Stimulated activated CD4-positive, alpha-beta T cell treated with anti-CD3 and anti-CD28 coated beads, Interleukin-12 subunit alpha, Interleukin-12 subunit beta, amount 100 ng/mL, for 48 hours (primary cell): ENCODE measurements at regions not wholly inside any gene's neighbourhood (a gene's known extent, or its start where the extent isn't known, plus 50 kb on each side); places are given as distances from the start of the nearest gene placed in this dataset.

ENCODE experiments used
- DNase-seq, 3 donors: peaks; one replicate each; pipeline ENCODE4 v3.0.0-alpha.2; 2020; ENCODE audit warnings: low read depth in 2 of 3, low spot score in 1 of 3

DNA sequence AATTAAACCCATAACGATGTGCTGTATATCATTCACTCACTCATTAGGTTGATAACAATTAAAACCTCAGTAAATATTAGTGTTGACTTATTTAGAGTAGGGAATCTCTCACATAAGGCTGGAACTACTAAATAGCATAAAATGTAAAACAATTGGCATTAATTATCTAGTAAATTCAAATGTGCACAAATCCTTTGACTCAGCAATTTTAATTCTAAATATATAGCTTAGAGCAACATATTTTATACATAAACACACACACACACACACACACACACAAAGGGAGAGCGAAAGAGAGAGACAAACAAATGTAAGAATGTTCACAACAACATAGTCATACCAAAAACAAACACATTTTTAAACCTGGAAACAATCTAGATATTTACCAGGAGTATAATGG, 443.1 kb upstream of the KCNH7 start:
- no peak for DNase-seq

DNA sequence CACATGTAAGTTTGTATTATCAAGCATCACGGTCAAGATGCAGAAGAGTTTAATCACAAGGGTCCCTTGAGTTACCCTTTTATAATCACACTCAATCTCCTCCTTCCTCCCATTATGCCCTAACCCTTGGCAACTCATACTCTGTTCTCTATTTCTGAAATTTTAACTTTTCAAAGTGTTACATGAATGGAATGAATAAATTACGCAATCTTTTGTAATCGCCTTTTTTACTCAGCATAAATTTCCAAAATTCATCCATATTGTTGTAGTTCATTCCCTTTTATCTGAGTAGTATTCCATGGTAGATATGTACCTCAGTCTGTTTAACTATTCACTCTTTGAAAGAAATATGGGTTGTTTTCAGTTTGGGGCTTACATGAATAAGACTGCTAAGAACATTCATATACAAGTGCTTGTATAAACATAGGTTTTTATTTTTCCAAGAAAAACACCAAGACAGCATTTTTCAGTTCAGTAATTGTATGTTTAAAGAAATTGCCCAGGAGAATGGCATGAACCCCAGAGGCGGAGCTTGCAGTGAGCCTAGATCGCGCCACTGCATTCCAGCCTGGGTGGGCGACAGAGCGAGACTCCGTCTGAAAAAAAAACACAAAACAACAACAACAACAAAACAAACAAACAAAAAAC, 430.9 kb upstream of the KCNH7 start:
- no peak for DNase-seq

DNA sequence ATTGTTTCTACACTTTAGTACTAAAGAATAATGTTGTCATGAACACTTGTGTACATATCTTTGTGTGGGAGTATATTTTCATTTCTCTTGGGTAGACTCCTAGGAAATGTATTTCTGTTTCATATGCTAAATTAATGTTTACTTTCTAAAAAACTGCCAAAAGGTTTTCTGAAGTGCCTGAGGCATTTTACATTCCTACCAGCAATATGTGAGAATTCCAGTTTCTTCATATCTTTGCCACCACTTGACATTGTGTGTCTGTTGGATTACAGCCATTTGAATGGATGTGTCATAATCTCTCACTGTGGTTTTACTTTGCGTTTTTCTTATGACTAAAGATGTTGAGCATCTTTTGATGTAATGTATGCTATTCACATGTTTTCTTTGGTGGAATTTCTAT, 428.2 kb upstream of the KCNH7 start:
- DNase-seq: no peak

DNA sequence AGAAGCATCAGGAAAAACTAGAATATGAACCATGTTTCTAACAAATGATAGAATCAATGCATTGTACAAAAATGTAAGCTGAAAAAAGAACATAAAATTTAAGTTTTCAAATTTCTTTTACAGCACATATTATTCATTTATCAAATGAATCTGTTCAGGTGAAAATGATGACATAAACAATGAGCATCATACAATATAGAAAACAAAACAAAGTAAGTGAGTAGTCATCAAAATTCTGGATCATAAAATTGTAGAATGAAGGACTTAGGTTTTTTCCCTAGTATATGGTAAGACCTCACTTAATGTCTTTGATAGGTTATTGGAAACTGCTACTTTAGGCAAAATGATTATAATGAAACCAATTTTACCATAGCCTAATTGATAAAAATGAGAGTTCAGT, 427.0 kb upstream of the KCNH7 start:
- DNase-seq: no peak

DNA sequence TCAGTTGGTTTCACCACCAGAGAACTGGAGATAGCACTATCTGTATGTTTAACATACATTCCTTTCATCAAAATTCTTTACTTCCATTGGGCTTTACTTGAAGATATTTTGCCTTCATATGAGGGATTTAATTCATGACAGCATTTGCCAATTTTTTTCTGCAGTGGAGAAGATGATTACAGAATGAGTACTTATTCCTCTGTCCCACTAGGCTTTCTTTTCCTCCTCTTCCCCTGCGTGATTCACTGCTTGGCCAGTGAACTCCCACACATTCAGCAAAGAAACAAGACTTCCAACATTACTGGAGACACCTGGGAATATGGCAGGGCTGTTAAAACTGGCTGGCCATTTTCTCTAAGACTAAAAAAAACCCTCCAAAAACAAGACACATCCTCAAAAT, 425.8 kb upstream of the KCNH7 start:
- no peak for DNase-seq

DNA sequence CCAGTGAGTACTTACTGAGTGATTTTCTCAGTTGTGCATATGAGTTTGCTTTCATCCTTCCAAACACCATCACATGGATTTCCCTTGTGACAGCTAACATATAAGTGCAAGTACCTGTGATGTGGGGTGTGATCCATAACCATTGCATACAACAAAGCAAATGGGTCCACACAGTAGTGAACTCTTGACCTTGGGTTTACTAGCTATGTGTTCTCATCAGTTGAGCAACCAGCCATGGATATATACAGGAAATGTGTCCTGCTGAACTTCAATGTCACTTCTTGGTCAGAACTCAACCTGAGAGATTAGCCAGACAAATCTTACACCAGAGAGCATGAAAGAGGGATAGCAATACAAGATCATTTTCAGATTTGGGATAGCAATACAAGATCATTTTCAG, 420.9 kb upstream of the KCNH7 start:
- no peak for DNase-seq

DNA sequence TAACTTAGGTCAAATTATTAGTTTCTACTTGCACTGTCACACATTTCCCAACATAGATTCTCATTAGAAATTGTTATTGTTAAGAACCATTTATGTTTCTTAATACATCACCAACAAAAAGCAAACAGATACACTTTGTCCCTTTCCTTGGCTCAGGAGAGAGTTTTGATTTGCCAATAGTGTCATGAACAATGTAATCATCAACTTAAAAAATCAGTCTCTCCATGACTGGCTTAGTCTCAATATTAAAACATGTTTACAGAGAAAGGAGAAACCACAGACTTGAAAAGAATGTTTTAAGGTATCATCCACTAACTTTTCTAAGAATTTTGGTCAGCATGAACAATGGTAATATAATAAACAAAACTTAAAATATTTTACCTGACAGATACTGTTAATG, 416.5 kb upstream of the KCNH7 start:
- DNase-seq: no peak

DNA sequence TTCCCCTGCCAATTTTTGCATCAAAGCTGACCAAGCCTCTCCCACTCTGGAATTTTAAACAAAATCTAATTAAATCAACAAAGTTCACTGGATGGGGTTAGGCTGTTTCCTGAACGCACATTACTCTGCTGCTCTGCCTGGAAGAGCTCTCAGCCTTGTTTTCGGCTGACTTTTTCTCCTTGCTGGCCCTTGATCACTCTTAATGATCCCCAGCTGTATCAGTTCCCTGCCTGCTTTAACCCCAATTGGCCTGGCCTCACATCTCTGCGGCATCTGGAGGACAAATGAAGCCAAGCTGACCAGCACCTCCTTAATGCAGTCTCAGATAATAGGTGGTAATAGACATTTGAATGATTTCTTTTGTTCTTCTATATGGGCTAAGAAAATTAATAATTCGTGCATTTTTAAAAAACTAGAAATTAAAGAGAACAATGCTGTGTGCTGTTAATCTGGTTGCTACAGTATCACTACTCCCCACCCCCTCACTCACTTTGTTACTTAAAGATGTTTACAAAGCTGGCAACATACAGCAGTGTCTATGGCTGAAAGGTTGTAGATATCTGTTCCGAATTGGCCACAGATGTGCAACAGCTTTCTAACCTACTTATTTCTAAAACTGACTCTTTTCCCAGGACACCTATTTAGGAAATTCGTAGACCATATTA, 415.2 kb upstream of the KCNH7 start:
- no peak for DNase-seq

DNA sequence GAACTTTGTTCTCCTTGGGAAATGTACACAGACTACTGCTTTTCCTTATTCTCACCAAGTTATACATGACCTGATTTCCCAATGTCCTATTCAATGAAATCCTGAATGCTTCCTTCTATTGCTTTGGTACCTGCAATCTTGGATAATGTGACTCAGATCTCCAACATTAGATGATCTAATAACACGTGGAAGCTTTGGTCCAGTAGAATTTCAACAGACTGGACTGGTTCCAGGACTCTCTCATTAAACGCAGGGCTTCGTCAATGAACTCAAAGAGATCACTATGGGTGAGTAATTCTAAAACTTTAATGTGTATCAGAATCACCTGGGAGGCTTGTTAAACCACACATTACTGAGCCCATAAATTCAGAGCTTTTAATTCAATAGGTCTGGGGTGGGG, 413.6 kb upstream of the KCNH7 start:
- no peak for DNase-seq

DNA sequence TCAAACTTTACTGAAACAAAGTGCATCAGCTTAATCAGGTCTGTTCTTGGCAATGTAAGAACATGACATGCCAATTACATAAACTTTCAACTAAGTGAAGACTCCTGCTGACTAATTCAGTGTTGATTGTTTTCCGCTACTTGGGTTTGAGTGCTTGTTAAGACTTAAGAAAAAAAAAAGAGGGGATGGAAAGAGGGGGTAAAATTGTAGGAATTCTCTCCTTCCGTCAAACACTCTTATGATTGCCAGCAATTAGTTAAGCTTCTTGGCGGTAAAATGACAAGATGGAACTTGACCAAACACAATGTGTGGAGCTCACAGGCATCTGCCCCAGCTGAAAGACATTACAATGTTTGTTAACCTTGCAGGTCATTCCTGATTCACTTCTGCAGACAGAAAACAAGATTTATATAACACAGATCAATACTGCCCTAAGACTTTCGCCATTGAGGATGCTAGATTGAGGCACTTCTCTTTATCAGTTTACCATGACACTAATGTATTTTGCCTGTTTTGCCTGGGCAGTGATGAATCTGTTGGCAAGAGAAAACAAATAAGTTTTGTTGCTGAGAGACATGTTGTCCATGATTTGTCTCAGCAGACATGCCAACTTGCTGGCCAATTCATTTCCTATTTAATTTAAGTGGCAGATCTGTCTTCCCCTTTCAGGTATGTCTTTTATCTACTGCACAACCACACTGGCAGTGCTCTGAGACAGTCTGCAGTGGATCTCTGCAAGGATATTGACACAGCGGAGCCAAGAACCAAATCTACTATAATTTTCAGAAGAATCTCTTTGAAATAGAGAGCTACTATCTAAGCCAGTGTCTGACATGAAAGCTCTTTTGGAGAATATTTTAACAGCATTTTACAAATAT, 410.0 kb upstream of the KCNH7 start:
- no peak for DNase-seq

DNA sequence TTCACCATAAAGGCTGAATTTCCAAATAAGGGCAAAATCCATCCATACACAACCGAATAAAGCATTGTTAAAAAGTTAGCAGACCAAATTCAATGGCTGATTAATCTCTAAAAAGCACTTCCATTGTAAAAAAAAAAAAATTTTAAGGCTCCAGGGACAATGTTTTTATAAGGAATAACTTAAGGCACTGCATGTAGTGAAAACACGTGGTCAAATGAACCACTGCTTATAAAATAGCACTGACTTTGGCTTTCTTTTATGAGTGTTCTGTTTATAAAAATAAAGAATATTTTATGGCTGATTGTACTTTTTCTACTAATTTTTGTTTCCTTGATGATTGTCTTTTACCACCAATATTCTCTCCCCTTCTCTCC, 409.3 kb upstream of the KCNH7 start:
- no peak for DNase-seq

DNA sequence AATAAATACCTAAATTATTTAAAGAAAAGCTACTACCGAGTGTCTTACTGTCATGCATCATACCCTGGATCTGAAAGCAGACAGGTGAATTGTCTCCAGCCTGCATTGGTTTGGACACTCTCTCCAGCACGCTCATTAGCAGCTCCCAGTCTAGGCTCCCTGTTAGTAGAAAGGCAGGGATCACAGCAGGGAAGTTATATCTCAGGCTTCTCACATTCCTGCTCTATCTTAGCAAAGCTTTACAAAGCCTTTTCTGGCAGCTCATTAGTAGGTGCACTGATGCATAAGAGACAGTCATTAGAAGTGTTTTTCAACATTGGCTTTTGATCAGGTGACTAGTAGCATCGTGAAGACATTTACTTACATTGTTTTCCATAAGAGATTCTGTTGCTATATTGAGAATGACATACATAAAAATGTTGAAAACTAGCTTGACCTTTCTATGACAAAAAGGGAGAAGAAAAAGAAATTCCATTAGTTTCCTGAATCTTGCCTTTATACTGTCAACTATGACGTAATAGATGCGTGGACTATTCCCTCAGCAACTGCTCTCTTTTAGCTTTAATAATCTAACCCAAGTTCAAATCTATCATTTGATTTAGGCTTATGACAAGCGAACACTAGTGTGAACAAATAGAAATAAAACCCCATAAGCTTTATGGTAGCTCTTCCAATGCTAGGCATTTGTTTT, 408.7 kb upstream of the KCNH7 start:
- no peak for DNase-seq

DNA sequence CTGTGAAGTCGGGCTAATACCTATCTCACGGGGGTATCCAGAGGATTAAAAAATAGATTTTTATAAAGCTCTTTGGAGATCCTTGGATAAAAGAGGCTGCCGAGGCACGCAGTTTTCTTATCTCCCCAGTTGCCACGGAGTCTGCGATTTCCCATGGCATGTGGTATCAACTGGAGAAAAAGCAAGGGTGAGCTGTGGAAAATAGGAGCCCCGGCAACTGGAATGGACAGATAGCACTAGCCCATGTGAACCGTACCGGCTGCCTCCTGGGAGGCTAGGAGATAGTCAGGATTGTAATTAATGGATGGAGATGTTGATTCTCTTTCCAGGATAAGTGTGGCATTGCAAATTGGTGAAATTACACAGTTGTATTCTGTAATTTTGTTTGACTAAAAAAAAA, 407.6 kb upstream of the KCNH7 start:
- no peak for DNase-seq

DNA sequence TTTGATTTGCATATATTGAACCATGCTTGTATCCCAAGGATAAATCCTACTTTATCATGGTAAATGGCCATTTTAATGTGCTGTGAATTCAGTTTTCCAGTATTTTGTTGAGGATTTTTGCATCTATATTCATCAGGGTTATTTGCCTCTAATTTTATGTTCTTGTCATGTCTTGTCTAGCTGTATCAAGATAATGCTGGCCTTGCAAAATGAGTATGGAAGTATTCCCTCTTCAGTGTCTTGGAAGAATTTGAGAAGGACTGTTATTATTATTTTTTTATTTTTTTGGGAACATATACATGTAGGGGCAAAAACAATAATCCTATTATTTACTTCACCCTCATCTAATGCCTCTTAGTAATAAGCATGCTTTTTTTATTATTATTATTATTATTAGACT, 398.0 kb upstream of the KCNH7 start:
- DNase-seq: no peak

DNA sequence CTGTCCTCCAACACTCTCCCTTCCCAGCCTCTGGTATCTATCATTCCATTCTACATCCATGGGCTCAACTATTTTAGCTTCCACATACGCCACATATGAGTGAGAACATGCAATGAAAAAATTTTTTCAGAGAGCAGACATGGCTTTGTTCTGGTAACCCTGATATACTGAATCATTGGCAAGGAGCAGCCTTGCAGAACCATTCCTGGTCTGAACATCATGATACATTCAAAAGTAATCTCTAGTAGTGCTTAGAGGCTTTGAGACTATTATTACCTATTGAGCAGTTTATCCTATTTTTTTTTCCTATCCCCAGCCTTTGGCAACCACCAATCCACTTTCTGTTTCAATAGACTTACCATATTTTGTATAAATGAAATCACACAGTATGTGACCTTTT, 393.1 kb upstream of the KCNH7 start:
- no peak for DNase-seq

DNA sequence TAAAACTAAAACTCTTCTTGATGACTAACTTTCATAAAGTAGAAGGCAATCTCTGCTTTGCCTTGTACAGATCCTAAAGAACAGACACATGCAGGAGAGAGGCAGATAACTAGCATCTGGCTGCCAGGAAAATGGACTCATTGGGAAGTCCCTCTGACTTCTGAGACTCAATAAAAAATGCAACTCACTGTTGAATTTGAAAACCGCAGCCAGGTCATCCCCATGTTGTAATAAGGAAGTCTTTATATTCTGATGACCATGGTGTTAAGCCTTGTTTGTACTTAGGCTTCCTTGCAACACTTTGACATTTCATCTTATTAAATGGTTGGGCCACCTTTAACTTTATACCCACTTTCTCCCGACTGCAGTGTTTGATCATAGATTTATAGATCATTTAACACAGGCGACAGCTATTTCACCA, 375.1 kb upstream of the KCNH7 start:
- DNase-seq: no peak

DNA sequence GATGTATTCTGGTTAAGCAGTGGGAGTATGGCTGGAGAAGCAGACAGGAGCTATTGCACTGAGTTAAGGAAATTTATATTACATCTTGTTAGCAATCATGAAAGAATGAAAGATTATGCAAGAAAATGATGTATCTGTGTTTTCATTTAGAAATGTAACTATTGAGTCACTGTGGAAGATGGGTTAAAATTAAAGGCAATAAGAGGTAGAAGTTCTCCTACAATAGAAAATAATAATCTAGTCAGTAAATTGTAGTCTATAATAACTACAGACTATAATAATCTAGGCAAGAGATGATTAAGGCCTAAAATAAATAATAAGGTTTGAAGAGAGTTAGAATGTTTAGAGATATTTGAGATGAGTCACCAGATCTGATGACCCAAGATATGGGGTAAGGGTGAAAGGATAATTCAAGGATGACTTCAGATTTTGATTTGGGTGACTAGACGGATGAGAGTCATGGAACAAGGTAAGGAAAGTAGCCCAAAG, 371.9 kb upstream of the KCNH7 start:
- DNase-seq: no peak

DNA sequence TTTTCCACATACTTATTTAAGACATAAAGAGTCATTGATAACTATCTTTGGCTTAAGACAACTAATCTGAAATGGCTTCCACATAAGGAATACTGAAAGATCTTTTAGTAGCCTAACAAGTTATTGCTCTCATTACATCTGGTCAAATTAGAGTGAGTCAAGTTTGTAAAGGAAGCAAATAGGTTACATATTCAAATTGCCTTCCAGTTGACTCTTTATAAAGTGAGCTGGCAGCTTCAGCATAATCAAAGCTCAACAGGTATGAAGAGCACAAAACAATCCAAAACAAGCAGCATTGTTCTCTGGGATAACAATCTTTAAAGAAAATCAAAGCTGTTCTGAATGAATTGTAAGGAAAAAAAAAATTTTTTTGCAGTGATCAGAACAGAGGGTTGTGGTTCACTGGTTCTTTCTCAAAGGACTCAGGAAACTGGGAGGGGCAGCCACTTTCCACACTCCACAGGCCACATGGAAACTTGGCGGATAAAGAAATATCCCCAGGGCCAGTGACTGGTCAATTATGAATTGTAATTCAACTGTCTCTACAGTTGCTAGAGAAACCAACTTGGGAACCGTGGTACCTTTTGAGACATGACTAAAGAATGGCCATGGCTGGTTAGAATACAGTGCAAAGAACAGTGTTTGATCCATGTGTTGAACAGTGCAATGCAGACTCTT, 369.3 kb upstream of the KCNH7 start:
- no peak for DNase-seq

DNA sequence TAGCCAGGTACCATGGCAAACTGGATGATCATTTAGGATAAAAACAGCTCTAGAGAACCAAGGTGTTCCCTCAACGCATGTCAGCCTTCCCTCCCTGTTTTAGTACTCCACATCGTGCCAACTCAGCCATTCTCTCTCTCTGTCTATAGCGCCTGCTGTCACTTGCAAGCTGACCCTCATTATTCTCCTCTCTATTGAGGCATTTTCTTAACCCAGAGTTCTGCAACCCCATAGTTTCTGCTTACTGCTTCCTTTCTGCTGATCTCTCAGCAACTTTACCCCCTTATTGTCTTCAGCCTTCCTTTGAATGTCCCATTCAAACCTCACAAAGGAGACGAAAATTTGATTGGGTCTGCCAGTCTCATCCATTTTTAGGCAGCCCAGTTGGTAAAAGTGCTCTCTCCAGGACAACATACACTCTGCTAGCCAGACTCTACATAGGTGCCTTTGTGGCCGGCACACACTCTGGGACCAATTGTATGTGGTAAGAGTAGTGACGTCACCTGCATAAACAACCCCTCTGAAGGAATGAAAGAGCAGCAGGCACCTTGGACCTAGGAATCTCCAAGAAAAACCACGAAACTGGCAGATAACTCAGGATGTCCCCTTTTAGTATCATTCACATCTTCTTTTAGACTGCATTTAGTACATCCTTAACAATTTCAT, 367.2 kb upstream of the KCNH7 start:
- no peak for DNase-seq

DNA sequence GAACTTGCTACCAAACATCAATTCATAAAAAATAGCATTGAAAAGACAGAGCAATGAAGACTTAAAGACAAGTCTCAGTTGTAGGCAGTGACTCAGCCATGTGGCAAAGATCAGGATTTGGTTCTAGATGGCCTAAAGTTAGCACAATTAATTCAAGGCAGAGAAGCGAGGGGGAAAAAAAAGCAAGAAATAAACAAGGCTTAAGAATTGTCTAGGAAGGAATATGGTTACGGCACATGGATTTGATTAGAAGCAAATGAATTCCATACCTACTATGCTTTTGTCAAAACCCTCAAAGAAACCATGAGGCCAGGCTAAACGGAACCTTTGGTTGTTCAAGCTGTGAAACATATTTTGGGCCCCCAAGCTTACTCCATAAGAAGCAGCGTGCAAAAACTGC, 362.2 kb upstream of the KCNH7 start:
- no peak for DNase-seq

DNA sequence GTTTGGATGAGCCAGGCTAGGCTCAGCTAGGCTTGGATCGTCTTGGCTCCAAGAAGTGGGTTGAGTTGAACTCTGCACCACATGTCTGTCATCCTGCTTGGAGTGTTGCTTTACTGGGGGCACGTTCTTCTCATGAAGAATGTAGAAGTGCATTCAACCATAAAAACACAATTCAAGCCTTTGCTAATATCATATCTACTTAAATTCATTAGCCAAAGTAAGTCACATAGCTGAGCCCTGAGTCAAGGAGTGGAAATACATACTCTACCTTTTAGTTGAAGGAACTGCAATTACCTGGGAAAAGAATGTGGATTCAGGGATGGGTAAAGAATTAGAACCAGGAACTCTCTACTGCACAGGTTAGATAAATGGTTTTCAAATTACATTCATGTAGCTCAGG, 360.4 kb upstream of the KCNH7 start:
- no peak for DNase-seq
